Erythroblast (primary cell): ENCODE measurements at regions not wholly inside any gene's neighbourhood (a gene's known extent, or its start where the extent isn't known, plus 50 kb on each side); places are given as distances from the start of the nearest gene placed in this dataset.

Experiments used
- GATA1 ChIP-seq: IDR thresholded peaks from 2 replicates; pipeline ENCODE4 v1.6.1; 2011; ENCODE audit warnings: low read depth, mild to moderate bottlenecking, control low read depth, low read length, moderate library complexity
- POLR2A ChIP-seq: IDR thresholded peaks from 2 replicates; pipeline ENCODE4 v1.6.1; 2011; ENCODE audit warnings: mild to moderate bottlenecking, low read length

GRCh38 chr10:4557469-4557868 is 268.5 kb upstream of the AKR1E2 start:
- TF ChIP-seq POLR2A, result no peak
- no peak for TF ChIP-seq GATA1
